HG02759 (cell line): ENCODE measurements at regions not wholly inside any gene's neighbourhood (a gene's known extent, or its start where the extent isn't known, plus 50 kb on each side); places are given as distances from the start of the nearest gene placed in this dataset.
"Not testable (repeated sequence)": the region's sequence is repeated elsewhere in the genome, so short reads cannot be mapped to it uniquely, and the experiment has no call there.

Source experiments
- ATAC-seq: cut with Tn5 transposase; IDR thresholded peaks from one replicate; pipeline ENCODE4 v1.9.1; 2021; ENCODE audit warnings: mild to moderate bottlenecking, moderate library complexity; ENCODE audit not compliant: unreplicated experiment

DNA sequence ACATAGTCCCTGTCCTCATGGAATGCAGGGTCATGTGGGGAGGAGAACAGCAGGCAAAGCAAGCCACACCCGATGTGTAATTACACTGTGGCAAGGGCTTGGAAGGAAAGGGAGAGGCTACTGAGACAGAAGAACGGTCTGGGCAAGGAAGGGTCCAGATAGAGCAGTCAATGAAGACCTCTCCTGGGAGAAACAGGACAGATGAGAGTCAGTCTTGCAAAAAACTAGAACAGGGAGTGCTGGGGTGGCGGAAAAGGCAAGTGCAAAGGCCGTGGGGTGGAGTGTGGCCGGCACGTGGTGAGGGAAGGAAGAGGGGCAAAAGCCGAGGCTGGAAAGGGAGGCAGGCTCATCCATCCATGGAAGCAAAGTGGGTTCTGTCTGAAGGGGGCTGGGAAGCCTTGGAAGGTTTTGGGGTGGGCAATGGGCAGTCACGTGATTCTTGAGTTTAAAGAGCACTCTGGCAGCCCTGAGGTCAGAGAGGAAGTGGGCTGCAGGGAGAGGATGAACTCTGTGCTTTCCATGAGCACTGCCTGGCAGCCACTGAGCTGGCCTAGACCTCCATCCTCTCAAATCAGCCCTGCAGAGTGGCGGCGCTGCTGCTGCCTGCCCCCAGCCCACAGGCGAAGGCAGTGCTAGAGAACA lies 182.2 kb downstream of the INHBB start:
- no peak for ATAC-seq

DNA sequence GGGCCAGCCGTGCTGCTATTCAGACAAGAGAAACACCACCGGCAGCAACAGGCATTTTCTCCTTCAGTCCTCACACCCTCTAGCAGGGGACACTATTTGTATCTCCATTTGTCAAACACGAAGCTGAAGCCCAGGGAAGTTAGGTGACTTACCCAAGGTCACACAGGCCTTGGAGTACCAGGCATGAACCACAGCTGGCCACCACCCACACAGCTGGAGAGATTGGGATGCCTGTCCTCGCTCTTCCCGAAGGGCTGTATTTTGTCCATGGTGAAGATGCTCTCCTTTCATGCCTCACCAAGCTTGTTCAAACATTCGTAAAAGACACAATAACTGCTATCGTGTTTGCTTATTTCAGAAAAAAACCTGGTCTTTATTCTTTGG lies 182.7 kb downstream of the INHBB start:
- no peak for ATAC-seq

DNA sequence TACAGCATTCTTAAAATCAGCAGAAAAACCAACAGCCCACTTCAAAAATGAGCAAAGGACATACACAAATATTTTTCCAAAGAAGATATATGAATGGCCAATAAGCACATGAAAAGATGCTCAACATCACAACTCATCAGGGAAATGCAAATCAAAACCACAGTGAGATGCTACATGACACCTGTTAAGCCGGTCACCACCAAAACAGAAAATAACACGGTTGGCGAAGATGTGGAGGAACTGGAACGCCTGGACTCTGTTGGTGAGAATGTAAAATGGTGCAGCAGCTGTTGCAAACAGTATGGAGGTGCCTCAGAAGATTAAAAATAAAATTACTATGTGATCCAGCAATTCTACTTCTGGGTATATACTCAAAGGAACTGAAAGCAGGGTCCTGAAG lies 184.8 kb downstream of the INHBB start:
- ATAC-seq = no peak

- ATAC-seq = no peak
Observed at GRCh38 chr2:120531365-120531764, 185.4 kb downstream of the INHBB start.

DNA sequence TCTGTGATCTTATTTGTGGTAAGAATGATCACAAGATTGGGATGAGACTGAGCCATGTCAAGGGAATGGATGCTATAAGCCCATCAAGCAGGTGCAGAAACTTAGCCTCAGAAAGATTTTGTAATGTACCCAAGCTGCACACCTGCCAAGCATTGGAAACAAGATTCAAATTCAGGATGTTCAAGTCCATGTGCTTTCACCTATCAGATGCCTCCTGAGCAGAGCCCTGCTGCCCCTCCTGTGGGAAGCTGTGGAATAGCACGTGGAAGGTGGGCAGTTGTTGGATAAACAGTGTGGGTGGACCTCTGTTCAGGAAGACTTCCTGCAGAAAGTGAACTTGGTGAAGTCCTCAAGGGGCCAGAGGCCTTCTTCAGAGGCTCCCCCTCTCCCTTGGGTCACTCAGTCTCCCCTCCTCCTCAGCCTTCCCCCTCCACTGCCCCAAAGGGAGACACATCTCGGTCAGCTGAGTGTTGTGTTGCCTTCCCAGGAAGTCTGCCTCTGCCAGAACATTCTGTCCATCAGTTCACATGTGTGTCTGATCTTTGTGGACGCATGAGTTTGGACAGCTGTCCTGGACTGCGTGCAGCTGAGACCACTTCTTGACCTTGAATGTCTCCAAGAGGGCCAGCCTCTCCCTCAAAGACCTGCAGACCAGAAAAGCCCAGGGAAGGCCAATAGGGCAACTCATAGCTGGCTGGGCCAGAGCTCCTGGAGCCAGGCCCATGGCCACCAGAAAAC lies 186.1 kb downstream of the INHBB start:
- ATAC-seq = no peak

GRCh38 chr2:120533625-120534024 lies 187.7 kb downstream of the INHBB start:
- ATAC-seq = no peak

DNA sequence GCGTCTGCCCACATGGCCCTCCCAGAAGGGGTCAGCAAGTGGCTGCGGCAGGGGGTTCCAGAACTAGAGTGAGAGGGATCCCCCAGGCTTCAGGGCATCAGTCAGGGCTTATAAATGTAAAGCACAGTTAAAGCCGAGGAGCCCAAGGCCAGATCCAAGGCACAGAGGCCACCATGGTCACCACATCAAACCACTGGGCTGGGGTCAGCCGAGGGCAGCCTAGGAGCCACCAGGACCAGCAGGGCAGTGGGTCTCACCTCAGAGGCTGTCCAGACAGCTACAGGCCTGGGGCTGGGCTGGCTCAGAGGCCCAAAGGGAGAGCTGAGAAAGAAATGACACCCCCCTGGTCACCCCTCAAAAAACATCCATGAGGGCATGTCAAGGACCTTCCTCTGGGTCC lies 188.5 kb downstream of the INHBB start:
- ATAC-seq = no peak

- ATAC-seq = no peak
Observed at GRCh38 chr2:120535081-120535480, 189.1 kb downstream of the INHBB start.

GRCh38 chr2:120536141-120536540 lies 190.2 kb downstream of the INHBB start:
- no peak for ATAC-seq

DNA sequence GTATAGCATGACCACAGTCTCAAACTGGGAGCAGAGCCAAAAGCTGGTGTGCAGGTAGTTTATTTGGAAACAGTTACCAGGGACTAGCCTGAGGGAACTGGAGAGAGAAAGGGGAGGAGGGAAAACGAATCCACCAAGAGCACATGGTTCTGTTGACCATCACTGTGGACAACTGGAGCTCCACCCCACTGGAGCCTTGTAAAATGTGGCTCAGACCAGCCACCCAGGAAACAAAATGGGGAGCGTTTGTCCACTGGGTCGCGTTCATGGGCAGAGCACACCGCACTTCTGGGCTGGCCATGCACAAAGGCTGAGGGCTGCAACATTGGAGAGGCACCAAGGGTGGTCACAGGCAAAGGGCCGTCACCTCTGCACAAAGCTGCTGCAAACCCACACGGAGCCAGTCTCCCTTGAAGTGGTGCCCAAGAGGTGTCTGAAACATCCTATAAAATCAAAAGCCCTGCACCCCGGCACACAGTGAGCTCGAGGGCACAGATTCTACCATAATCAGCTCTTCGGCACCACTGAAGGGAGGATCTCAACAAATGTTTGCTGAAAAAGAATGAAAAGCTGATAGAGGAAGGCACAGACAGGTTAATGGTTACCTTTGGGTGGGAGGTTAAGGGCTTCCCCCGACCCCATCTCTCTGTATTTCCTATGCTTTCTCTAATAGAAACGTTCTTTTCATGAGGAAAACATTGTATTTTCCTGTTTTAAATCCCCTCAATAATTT lies 192.9 kb downstream of the INHBB start:
- ATAC-seq = no peak

GRCh38 chr2:120539424-120539936 lies 193.5 kb downstream of the INHBB start:
- no peak for ATAC-seq

DNA sequence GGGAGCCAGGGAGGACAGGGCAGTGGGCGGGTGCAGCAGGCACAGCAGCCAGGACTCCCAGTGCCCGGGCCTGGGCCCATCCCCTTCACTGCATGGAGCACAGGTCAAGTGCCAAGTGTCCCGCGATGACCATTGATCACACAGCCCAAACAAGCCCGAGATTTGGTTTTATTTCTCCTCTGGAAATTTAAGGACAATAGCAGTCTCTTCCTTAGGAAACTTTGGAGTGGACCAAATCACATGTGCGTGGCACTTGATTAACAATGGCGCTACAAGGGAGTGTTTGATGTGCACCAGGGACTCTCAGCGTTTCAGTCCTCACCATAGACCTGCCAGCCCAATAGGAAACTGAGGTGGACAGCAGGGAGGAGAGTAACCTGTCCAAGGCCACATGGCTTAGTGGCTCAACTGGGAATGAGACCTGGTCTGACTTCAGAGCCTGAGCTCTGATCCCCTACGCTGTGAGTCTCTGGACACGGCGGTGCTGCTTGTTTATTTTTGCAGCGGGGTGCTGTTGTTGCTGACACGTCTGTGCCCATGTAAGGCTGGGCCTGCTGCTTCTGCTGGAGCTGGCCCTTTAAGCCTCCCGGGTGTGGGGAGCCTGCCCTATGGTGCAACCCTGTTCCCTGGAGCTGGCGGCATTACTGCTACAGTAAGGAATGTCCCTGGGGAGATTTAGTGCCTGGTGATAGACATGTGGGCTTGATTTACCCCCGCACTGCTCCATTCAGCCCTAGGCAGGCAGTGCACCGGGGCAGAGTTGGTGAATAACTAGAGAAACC lies 194.2 kb downstream of the INHBB start:
- no peak for ATAC-seq

DNA sequence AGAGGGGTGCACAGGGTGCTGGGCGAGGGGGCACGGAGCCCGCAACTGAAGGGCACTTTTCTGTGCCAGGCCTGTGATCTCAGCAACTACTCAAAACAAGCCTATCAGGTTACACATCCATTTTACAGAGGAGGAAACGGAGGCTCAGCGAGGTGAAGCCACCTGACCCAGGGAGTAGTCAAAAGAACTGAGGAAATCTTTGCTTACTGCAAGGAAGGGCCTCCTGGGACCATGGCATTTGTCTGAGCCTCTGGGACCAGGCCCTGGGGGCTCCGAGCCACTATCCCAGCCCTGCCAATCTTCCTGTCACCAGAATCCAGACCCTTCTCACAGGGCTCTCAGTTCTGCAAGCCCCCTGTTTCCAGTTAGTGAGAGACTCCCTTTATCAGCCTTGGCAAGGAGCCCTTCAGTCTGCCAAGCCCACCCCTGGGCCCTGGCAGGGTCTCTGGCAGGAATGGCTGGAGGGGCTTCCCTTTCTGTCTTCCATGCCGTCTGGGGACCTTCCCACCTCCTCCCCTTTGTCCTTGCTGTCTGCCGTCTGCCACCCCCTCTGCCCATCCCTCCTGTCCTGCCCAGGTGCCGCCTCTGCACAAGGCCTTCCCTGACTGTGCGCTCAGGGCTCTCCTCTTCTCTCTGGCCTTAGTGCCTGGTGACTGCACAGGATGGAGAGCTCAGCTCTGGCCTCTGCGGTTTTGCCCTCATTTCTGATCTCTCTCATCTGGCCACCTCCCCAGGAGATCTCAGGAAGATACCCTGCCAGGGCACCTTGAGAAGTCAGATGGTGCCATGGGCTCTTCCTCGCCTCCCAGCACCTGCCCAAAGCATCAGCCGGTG lies 194.7 kb upstream of the GLI2 start:
- ATAC-seq = no peak

GRCh38 chr2:120541553-120541932 lies 194.1 kb upstream of the GLI2 start:
- ATAC-seq = no peak

GRCh38 chr2:120541972-120542670 lies 193.5 kb upstream of the GLI2 start:
- no peak for ATAC-seq

DNA sequence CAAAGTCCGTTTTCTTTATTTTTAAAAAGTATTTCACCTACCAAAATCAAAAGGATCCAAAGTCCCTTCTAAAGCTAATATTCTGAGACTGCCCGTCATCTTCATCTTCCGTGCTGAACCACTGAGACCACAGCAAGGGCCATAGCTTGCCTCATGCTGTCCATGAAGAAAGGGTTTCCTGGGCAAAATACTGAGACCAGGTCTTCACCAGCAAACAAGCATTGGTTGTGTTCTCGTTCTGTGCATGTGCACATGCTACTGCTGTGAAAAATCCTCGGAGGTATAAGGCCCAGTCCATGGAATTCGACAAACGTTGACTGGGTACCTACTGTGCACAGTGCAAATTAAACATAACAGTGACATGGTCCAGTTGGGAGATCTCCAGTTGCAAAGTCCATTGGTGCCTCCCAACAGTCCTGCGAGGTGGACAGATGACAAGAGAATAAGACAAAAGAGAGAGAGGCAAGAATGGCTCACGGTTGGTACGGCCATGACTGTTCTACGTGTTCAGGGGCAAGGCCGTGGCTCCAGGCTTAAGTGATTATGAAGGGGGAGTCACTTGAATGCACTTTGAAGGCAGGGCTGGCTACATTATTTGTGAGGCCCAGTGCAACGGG lies 192.6 kb upstream of the GLI2 start:
- no peak for ATAC-seq

- ATAC-seq = no peak
Observed at GRCh38 chr2:120543899-120544298, 191.8 kb upstream of the GLI2 start.

- ATAC-seq = no peak
Observed at GRCh38 chr2:120544522-120544921, 191.1 kb upstream of the GLI2 start.

DNA sequence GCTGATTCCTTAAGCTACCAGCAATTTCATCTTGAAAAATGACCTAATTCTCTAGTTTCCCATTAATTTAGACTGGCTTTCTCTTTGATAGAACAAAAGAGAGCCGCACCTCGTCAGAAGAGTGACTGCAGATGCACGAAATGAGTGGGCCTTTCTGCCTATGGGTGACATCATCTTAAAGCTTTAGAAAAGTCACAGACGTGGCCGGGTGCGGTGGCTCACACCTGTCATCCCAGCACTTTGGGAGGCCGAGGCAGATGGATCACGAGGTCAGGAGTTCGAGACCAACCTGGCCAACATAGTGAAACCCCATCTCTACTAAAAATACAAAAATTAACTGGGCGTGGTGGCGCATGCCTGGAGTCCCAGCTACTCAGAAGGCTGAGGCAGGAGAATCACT lies 190.7 kb upstream of the GLI2 start:
- ATAC-seq = not testable (repeated sequence)
